ENCODE measurements at regions not wholly inside any gene's neighbourhood (a gene's known extent, or its start where the extent isn't known, plus 50 kb on each side); places are given as distances from the start of the nearest gene placed in this dataset.

DNA sequence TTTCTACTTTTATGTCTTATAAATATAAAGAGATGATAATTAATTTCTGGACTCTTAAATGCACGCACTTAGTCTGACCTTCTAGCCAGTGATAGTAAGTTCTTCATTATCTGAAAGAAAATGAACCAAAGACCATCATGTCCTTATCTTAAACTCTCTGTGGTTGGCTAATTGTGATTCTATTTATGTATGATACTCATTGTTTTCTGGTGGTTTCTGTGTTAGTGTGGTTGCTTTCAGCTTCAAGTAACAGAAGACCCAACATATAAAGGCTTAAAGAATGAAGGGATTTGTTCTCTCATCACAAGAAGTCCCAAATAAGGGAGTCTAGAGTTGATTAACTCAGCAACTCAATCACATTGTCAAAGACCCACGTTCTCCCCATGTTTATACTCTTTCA lies 225.2 kb upstream of the TANK start:
- Histone ChIP-seq H3K4me1 (ENCODE audit: control insufficient read depth in 1 of 2, insufficient read depth in 2 of 2, low read depth in 1 of 2, low read length in 1 of 2) (no peaks in the 10 kb centered on the region), H3K9ac (no peak overlapping the region), H3F3A (replicated peaks; ENCODE audit: insufficient read depth) (no peaks in the 10 kb centered on the region), H3K4me3 (ENCODE audit: low read depth in 2 of 2, low read length in 1 of 2) (no peak overlapping the region), H2AFZ (ENCODE audit: low read depth) (no peak overlapping the region), H3K36me3 (replicated peaks in 1 of 2; ENCODE audit: control insufficient read depth in 1 of 2, insufficient read depth in 2 of 2, low read length in 1 of 2) (no peaks in the 10 kb centered on the region), H3K9me3 (no peaks in the 10 kb centered on the region), H3K79me2 (ENCODE audit: insufficient read depth) (no peaks in the 10 kb centered on the region), H3K27ac (ENCODE audit: low read depth in 2 of 2, low read length in 1 of 2) (no peak overlapping the region), H3K4me2 (no peak overlapping the region), H3K27me3 (ENCODE audit: insufficient read depth) (no peaks in the 10 kb centered on the region), H4K20me1 (ENCODE audit: insufficient read depth) (no peaks in the 10 kb centered on the region), H3K9me2 (no peaks in the 10 kb centered on the region)
- 61% methylated on average over 2 of the region's 2 CpGs for WGBS (ENCODE audit: low lambda C conversion rate)
- no peak for DNase-seq
- POLR2A ChIA-PET: no interaction called here
- TF ChIP-seq FOXJ3 (CRISPR knock-in tag; IDR thresholded peaks at IDR 0.05): no peak
- no peak for TF ChIP-seq NRF1 (IDR thresholded peaks at IDR 0.05; ENCODE audit: low read depth, low read length)
- TF ChIP-seq YY1 (IDR thresholded peaks at IDR 0.05; ENCODE audit: low read depth): no peak
- TF ChIP-seq FOXM1 (IDR thresholded peaks at IDR 0.05; ENCODE audit: low read depth): no peak
- TF ChIP-seq MEF2A (IDR thresholded peaks at IDR 0.05; ENCODE audit: borderline replicate concordance, low read depth): no peak
- no peak for TF ChIP-seq TAF1 (IDR thresholded peaks at IDR 0.05; ENCODE audit: borderline replicate concordance, low read depth, low read length)
- TF ChIP-seq TEAD4 (IDR thresholded peaks at IDR 0.05; ENCODE audit: borderline replicate concordance, insufficient read depth): no peak
- CTCF ChIA-PET: no interaction called here

DNA sequence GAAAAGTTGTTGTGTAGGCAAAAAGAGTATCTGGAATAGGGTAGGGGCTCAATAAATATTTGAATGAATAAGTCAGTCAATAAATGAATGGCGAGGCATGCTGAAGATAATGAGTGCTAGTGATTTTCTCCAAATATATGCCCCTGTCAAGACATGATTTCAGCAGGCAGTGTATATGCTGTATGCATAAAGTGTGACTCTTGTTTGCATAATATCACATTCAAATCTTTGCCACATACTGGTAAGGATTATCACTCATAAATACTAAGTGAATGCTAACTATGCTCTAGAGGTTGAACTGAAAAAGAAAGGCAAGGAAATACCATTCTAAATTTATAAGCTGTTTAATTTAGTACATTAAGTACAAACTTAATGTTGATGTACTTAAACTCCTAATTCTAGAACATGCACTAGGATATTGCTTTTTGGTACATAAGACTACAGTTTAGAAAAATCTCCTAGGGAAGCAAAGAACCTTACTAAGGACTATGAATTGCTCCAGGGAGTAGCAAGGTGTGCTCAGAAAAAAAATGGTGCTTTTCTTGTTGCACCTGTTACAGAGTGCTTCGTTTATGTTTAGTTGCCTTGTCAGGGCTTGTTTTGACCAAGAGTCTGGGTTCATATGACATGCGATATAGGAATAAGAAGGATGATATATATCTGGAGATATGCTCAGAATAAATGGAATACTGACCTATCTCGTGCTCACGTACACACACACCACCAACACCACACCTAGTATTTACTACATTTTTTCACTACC lies 224.0 kb upstream of the TANK start:
- Histone ChIP-seq H3K9ac (no peak overlapping the region), H3K4me2 (no peak overlapping the region), H3K27me3 (ENCODE audit: insufficient read depth) (no peaks in the 10 kb centered on the region), H3K4me3 (ENCODE audit: low read depth in 2 of 2, low read length in 1 of 2) (no peak overlapping the region), H3K36me3 (replicated peaks in 1 of 2; ENCODE audit: control insufficient read depth in 1 of 2, insufficient read depth in 2 of 2, low read length in 1 of 2) (no peaks in the 10 kb centered on the region), H3F3A (replicated peaks; ENCODE audit: insufficient read depth) (no peaks in the 10 kb centered on the region), H3K79me2 (ENCODE audit: insufficient read depth) (no peaks in the 10 kb centered on the region), H3K4me1 (ENCODE audit: control insufficient read depth in 1 of 2, insufficient read depth in 2 of 2, low read depth in 1 of 2, low read length in 1 of 2) (peaks cover 0 to 3% of the 10 kb centered on the region in 2 experiments; a peak in 2 of 4 replicates), H3K9me2 (no peaks in the 10 kb centered on the region), H3K9me3 (no peaks in the 10 kb centered on the region), H3K27ac (ENCODE audit: low read depth in 2 of 2, low read length in 1 of 2) (no peak overlapping the region), H2AFZ (ENCODE audit: low read depth) (no peak overlapping the region), H4K20me1 (ENCODE audit: insufficient read depth) (no peaks in the 10 kb centered on the region)
- DNase-seq: no peak
- ChIA-PET POLR2A (no interaction called here), CTCF (no interaction called here)
- WGBS (ENCODE audit: low lambda C conversion rate): 85% methylated on average over 5 of the region's 5 CpGs
- TF ChIP-seq RXRA (IDR thresholded peaks at IDR 0.05; ENCODE audit: borderline replicate concordance, low read depth) (no peak), NFIC (IDR thresholded peaks at IDR 0.05; ENCODE audit: borderline replicate concordance) (no peak), FOXJ3 (CRISPR knock-in tag; IDR thresholded peaks at IDR 0.05) (no peak), MXI1 (IDR thresholded peaks at IDR 0.05; ENCODE audit: low read depth, low read length) (no peak), TAF1 (IDR thresholded peaks at IDR 0.05; ENCODE audit: borderline replicate concordance, low read depth, low read length) (no peak), SMC3 (IDR thresholded peaks at IDR 0.05; ENCODE audit: low read depth, low read length) (no peak)
- TF ChIP-seq, protein P1, sequence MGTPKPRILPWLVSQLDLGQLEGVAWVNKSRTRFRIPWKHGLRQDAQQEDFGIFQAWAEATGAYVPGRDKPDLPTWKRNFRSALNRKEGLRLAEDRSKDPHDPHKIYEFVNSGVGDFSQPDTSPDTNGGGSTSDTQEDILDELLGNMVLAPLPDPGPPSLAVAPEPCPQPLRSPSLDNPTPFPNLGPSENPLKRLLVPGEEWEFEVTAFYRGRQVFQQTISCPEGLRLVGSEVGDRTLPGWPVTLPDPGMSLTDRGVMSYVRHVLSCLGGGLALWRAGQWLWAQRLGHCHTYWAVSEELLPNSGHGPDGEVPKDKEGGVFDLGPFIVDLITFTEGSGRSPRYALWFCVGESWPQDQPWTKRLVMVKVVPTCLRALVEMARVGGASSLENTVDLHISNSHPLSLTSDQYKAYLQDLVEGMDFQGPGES (IDR thresholded peaks at IDR 0.05; ENCODE audit: low read depth, low read length): no peak
- TF ChIP-seq, protein P2, sequence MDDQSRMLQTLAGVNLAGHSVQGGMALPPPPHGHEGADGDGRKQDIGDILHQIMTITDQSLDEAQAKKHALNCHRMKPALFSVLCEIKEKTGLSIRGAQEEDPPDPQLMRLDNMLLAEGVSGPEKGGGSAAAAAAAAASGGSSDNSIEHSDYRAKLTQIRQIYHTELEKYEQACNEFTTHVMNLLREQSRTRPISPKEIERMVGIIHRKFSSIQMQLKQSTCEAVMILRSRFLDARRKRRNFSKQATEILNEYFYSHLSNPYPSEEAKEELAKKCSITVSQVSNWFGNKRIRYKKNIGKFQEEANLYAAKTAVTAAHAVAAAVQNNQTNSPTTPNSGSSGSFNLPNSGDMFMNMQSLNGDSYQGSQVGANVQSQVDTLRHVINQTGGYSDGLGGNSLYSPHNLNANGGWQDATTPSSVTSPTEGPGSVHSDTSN (IDR thresholded peaks at IDR 0.05): no peak

Data from SK-N-SH (cell line).